ENCODE measurements at regions not wholly inside any gene's neighbourhood (a gene's known extent, or its start where the extent isn't known, plus 50 kb on each side); places are given as distances from the start of the nearest gene placed in this dataset.
"Not testable (repeated sequence)": the region's sequence is repeated elsewhere in the genome, so short reads cannot be mapped to it uniquely, and the experiment has no call there.

GRCh38 chr7:76679174-76679573 lies 52.1 kb upstream of the POMZP3 start:
- not testable (repeated sequence) for TF ChIP-seq POLR2AphosphoS5 (IDR thresholded peaks at IDR 0.05); POLR2A (IDR thresholded peaks at IDR 0.05); CTCF (IDR thresholded peaks at IDR 0.05 in 8 of 11, conservative IDR thresholded peaks at IDR 0.05 in 3 of 11)
